OCI-LY1 (cell line): ENCODE measurements at regions not wholly inside any gene's neighbourhood (a gene's known extent, or its start where the extent isn't known, plus 50 kb on each side); places are given as distances from the start of the nearest gene placed in this dataset.

Experiments used
- H2AFZ ChIP-seq: fragments of 200-600 bp; sonication (generic), shearing (Covaris generic); 2 replicates; pipeline ENCODE4 v1.6.0; 2014; ENCODE audit warnings: antibody characterized with exemption, mild to moderate bottlenecking, low read length
- H3F3A ChIP-seq: fragments of 200-600 bp; sonication (generic), shearing (Covaris generic); 2 replicates; pipeline ENCODE4 v1.6.0; 2014; ENCODE audit warnings: mild to moderate bottlenecking, antibody characterized with exemption, low read length, moderate library complexity; ENCODE audit not compliant: insufficient read depth
- H3K27ac ChIP-seq: fragments of 200-600 bp; sonication (generic); 2 replicates; pipeline ENCODE4 v1.5.1; 2014; ENCODE audit warnings: low read length, mixed run types, mild to moderate bottlenecking, low read depth; ENCODE audit not compliant: poor library complexity, severe bottlenecking
- H3K27me3 ChIP-seq: fragments of 200-600 bp; sonication (generic); 2 replicates; pipeline ENCODE4 v1.6.0; 2014; ENCODE audit warnings: antibody characterized with exemption, mild to moderate bottlenecking, low read length, moderate library complexity; ENCODE audit not compliant: insufficient read depth
- H3K36me3 ChIP-seq: fragments of 200-600 bp; sonication (generic); 2 replicates; pipeline ENCODE4 v1.6.1; 2014; ENCODE audit warnings: mild to moderate bottlenecking, antibody characterized with exemption, low read length, moderate library complexity, mixed read lengths; ENCODE audit not compliant: insufficient read depth
- H3K4me1 ChIP-seq: fragments of 200-600 bp; sonication (generic); 2 replicates; pipeline ENCODE4 v1.5.1; 2014; ENCODE audit warnings: mild to moderate bottlenecking, low read length, moderate library complexity; ENCODE audit not compliant: insufficient read depth, severe bottlenecking
- H3K4me2 ChIP-seq: fragments of 200-600 bp; sonication (generic), shearing (Covaris generic); 2 replicates; pipeline ENCODE4 v1.6.1; 2014; ENCODE audit warnings: low read length
- H3K4me3 ChIP-seq: fragments of 200-600 bp; sonication (generic); 2 replicates; pipeline ENCODE4 v1.5.1; 2014; ENCODE audit warnings: low read length, low read depth, mild to moderate bottlenecking, mixed read lengths; ENCODE audit not compliant: poor library complexity, severe bottlenecking
- H3K79me2 ChIP-seq: fragments of 200-600 bp; shearing (Covaris generic); 2 replicates; pipeline ENCODE4 v1.6.1; 2016; ENCODE audit warnings: mixed run types, low read length, mixed read lengths; ENCODE audit not compliant: insufficient read depth
- H3K9ac ChIP-seq: fragments of 200-600 bp; sonication (generic), shearing (Covaris generic); 2 replicates; pipeline ENCODE4 v1.6.1; 2014; ENCODE audit warnings: mild to moderate bottlenecking, low read length, mixed read lengths
- H3K9me2 ChIP-seq: fragments of 200-600 bp; sonication (generic), shearing (Covaris generic); 2 replicates; pipeline ENCODE4 v1.6.1; 2014; ENCODE audit warnings: low read depth, mild to moderate bottlenecking, low read length, mixed read lengths
- H3K9me3 ChIP-seq: fragments of 200-600 bp; shearing (Covaris generic); 2 replicates; pipeline ENCODE4 v1.6.1; 2014; ENCODE audit warnings: low read length, mixed read lengths
- H4K20me1 ChIP-seq: fragments of 200-600 bp; sonication (generic), shearing (Covaris generic); 2 replicates; pipeline ENCODE4 v1.6.0; 2016; ENCODE audit warnings: mild to moderate bottlenecking, low read length; ENCODE audit not compliant: insufficient read depth
- CTCF ChIP-seq: fragments of 200-600 bp; sonication (generic), shearing (Covaris generic); IDR thresholded peaks from 2 replicates; pipeline ENCODE4 v1.5.1; 2017; ENCODE audit warnings: mild to moderate bottlenecking, antibody characterized with exemption, low read length, moderate library complexity, mixed read lengths
- EZH2 ChIP-seq: fragments of 200-600 bp; sonication (generic), shearing (Covaris generic); IDR thresholded peaks from 2 replicates; pipeline ENCODE4 v1.8.0; 2017; ENCODE audit warnings: borderline replicate concordance, mixed run types, mild to moderate bottlenecking, antibody characterized with exemption, low read length, moderate library complexity, mixed read lengths

GRCh38 chr1:228801068-228801467 is 65.8 kb downstream of the RHOU start:
- Histone ChIP-seq H3K4me3 (no peak overlapping the region), H3K9me2 (no peaks in the 10 kb centered on the region), H2AFZ (no peak overlapping the region), H3K79me2 (no peaks in the 10 kb centered on the region), H3K4me2 (no peak overlapping the region), H3K27ac (no peak overlapping the region), H3K9ac (no peak overlapping the region), H3F3A (no peaks in the 10 kb centered on the region), H3K36me3 (no peaks in the 10 kb centered on the region), H4K20me1 (no peaks in the 10 kb centered on the region), H3K9me3 (no peaks in the 10 kb centered on the region), H3K27me3 (no peaks in the 10 kb centered on the region), H3K4me1 (no peaks in the 10 kb centered on the region)
- no peak for TF ChIP-seq EZH2
- TF ChIP-seq CTCF, result no peak

- no peak for TF ChIP-seq EZH2
- no peak for TF ChIP-seq CTCF
- no peaks in the 10 kb centered on the region for H3K79me2 ChIP-seq
- H3K4me1 ChIP-seq, result no peaks in the 10 kb centered on the region
- no peak overlapping the region for H2AFZ ChIP-seq
- no peaks in the 10 kb centered on the region for H3K9me3 ChIP-seq
- H3K27me3 ChIP-seq, result no peaks in the 10 kb centered on the region
- no peak overlapping the region for H3K9ac ChIP-seq
- H3K9me2 ChIP-seq, result no peaks in the 10 kb centered on the region
- H3K36me3 ChIP-seq, result no peaks in the 10 kb centered on the region
- H4K20me1 ChIP-seq, result no peaks in the 10 kb centered on the region
- no peaks in the 10 kb centered on the region for H3F3A ChIP-seq
- H3K27ac ChIP-seq, result no peak overlapping the region
- H3K4me2 ChIP-seq, result no peak overlapping the region
- H3K4me3 ChIP-seq, result no peak overlapping the region
Observed at GRCh38 chr1:228802386-228803220, 67.3 kb downstream of the RHOU start.

- Histone ChIP-seq H3K9ac (no peak overlapping the region), H3K4me3 (no peak overlapping the region), H4K20me1 (no peaks in the 10 kb centered on the region)
Observed at GRCh38 chr1:228803421-228803820, 68.1 kb downstream of the RHOU start.

More at GRCh38 chr1:228803421-228803820, 68.1 kb downstream of the RHOU start:
- no peak for TF ChIP-seq CTCF
- TF ChIP-seq EZH2, result no peak
- Histone ChIP-seq H3K4me2 (no peak overlapping the region), H3K9me2 (no peaks in the 10 kb centered on the region), H3F3A (no peaks in the 10 kb centered on the region), H3K27me3 (no peaks in the 10 kb centered on the region), H3K27ac (no peak overlapping the region), H3K4me1 (no peaks in the 10 kb centered on the region), H2AFZ (no peak overlapping the region), H3K36me3 (no peaks in the 10 kb centered on the region), H3K79me2 (no peaks in the 10 kb centered on the region), H3K9me3 (no peaks in the 10 kb centered on the region)
